ENCODE measurements at regions not wholly inside any gene's neighbourhood (a gene's known extent, or its start where the extent isn't known, plus 50 kb on each side); places are given as distances from the start of the nearest gene placed in this dataset.

DNA sequence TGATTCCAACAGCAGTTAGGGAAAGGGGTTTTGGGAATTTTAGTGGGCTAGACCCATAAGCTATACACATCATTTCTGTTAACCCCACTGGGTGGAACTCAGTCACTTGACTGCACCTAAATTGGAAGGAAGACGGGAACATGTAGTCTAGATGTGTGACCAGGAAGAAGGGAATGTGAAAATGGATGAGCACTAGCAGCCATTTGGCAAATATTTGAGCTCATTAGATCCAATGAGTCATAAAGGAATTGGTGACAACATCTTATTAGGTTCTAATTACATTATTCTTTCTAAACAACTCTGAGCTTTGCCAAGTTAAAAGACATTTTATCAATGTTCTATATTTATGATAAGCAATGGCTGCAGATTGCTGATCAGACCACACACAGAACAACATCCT, 400.6 kb downstream of the IRS1 start:
- TF ChIP-seq, protein P1, sequence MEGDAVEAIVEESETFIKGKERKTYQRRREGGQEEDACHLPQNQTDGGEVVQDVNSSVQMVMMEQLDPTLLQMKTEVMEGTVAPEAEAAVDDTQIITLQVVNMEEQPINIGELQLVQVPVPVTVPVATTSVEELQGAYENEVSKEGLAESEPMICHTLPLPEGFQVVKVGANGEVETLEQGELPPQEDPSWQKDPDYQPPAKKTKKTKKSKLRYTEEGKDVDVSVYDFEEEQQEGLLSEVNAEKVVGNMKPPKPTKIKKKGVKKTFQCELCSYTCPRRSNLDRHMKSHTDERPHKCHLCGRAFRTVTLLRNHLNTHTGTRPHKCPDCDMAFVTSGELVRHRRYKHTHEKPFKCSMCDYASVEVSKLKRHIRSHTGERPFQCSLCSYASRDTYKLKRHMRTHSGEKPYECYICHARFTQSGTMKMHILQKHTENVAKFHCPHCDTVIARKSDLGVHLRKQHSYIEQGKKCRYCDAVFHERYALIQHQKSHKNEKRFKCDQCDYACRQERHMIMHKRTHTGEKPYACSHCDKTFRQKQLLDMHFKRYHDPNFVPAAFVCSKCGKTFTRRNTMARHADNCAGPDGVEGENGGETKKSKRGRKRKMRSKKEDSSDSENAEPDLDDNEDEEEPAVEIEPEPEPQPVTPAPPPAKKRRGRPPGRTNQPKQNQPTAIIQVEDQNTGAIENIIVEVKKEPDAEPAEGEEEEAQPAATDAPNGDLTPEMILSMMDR (IDR thresholded peaks at IDR 0.05; ENCODE audit: insufficient read depth, low read length, poor library complexity, severe bottlenecking) = no peak
- TF ChIP-seq EZH2phosphoT487 (conservative IDR thresholded peaks at IDR 0.05; ENCODE audit: low read length) = no peak
